ENCODE measurements at regions not wholly inside any gene's neighbourhood (a gene's known extent, or its start where the extent isn't known, plus 50 kb on each side); places are given as distances from the start of the nearest gene placed in this dataset.
"Not testable (repeated sequence)": the region's sequence is repeated elsewhere in the genome, so short reads cannot be mapped to it uniquely, and the experiment has no call there.

DNA sequence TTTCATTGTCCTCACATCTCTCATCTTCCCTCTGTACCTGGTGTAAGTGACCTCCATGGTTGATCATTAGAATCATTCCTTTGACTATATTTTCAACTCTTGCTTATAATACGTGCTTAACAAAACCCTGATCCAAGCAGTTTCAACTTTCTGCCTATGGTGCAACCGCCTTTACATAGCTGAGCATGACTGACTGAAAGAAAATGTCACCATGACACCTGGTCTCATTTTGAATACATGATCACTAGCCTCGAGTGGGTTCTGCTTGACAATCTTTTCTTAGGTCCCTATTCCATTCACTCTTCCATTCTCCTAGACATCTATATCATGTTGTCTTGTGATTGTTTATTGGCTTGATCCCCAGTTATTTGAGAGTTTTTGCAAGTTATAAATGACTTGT is 78.9 kb upstream of the STAM2 start:
- H3K4me3 ChIP-seq = no peak overlapping the region
- no peaks in the 10 kb centered on the region for H3K9me3 ChIP-seq (replicated peaks)
- no peaks in the 10 kb centered on the region for H3K36me3 ChIP-seq
- intact Hi-C loops (cut with micrococcal nuclease) = no loop called here
- no peak overlapping the region for H3K27ac ChIP-seq (replicated peaks)
- peaks cover 22% of the 10 kb centered on the region for H3K27me3 ChIP-seq (ENCODE audit: low read depth)
- TF ChIP-seq, protein P1, sequence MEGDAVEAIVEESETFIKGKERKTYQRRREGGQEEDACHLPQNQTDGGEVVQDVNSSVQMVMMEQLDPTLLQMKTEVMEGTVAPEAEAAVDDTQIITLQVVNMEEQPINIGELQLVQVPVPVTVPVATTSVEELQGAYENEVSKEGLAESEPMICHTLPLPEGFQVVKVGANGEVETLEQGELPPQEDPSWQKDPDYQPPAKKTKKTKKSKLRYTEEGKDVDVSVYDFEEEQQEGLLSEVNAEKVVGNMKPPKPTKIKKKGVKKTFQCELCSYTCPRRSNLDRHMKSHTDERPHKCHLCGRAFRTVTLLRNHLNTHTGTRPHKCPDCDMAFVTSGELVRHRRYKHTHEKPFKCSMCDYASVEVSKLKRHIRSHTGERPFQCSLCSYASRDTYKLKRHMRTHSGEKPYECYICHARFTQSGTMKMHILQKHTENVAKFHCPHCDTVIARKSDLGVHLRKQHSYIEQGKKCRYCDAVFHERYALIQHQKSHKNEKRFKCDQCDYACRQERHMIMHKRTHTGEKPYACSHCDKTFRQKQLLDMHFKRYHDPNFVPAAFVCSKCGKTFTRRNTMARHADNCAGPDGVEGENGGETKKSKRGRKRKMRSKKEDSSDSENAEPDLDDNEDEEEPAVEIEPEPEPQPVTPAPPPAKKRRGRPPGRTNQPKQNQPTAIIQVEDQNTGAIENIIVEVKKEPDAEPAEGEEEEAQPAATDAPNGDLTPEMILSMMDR (IDR thresholded peaks at IDR 0.05; ENCODE audit: borderline replicate concordance) = no peak
- no peaks in the 10 kb centered on the region for H3K4me1 ChIP-seq
- DNase-seq = no peak

DNA sequence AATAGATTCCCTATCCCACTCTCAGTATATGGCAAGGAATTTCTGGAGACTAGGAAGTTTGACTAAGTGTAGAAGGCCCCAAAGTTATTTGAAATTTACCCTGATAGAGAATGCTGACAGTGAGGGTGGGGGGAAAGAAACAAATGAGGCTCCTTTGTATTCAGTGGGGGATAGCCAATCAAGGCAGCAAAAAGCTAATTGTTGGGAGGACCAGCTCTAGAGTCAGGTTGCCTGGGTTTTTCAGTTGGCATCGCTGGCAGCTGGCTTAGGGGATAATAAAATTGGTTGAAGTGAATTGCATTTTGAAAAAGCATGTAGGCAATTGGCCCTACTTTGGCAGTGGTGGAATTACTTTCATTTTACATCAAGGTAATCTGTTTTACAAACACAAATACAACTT is 79.4 kb upstream of the STAM2 start:
- TF ChIP-seq, protein P1 (IDR thresholded peaks at IDR 0.05; ENCODE audit: borderline replicate concordance) = no peak
- H3K4me3 ChIP-seq = no peak overlapping the region
- H3K36me3 ChIP-seq = no peaks in the 10 kb centered on the region
- no peak for DNase-seq
- H3K9me3 ChIP-seq (replicated peaks) = no peaks in the 10 kb centered on the region
- intact Hi-C loops (cut with micrococcal nuclease) = no loop called here
- no peaks in the 10 kb centered on the region for H3K4me1 ChIP-seq
- H3K27ac ChIP-seq (replicated peaks) = no peak overlapping the region
- H3K27me3 ChIP-seq (ENCODE audit: low read depth) = peaks cover 22% of the 10 kb centered on the region

DNA sequence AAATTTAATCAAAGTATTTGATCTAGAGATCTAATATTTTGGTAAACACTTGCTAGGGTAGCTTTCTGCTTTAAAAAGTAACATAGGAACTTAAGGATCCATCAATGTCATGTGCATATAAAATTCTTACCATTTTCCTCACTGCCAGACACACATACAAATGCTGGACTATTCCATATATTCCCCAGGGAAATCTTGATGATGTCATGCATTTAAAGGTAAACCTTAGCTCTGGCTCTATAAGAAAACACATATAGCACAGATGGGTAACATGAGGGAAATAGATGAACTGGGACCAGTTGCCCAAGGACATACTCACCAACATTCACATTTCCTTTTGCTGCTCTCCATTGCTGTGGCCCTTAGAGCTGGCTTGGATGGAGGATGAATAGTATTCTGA is 79.1 kb upstream of the FMNL2 start:
- no peaks in the 10 kb centered on the region for H3K36me3 ChIP-seq
- TF ChIP-seq, protein P1 (IDR thresholded peaks at IDR 0.05; ENCODE audit: borderline replicate concordance) = no peak
- intact Hi-C loops (cut with micrococcal nuclease) = no loop called here
- H3K27ac ChIP-seq (replicated peaks) = no peak overlapping the region
- no peaks in the 10 kb centered on the region for H3K4me1 ChIP-seq
- peaks cover 3% of the 10 kb centered on the region for H3K9me3 ChIP-seq (replicated peaks)
- no peak overlapping the region for H3K4me3 ChIP-seq
- no peak for DNase-seq
- H3K27me3 ChIP-seq (ENCODE audit: low read depth) = peaks cover 14% of the 10 kb centered on the region

DNA sequence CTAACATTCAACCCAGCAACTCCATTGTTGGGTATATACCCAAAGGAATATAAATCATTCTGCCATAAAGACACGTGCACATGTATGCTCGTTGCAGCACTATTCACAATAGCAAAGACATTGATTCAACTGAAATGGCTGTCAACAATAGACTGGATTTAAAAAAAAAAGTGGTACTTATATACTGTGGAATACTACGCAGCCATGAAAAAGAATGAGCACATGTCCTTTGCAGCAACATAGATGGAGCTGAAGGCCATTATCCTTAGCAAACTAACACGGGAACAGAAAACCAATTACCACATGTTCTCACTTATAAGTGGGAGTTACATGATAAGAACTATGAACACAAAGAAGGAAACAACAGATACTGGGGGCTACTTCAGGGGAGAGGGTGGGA is 74.0 kb upstream of the FMNL2 start:
- TF ChIP-seq, protein P1 (IDR thresholded peaks at IDR 0.05; ENCODE audit: borderline replicate concordance) = no peak
- intact Hi-C loops (cut with micrococcal nuclease) = no loop called here
- DNase-seq = no peak
- no peaks in the 10 kb centered on the region for H3K4me1 ChIP-seq
- H3K36me3 ChIP-seq = no peaks in the 10 kb centered on the region
- H3K9me3 ChIP-seq (replicated peaks) = peaks cover 7% of the 10 kb centered on the region
- no peaks in the 10 kb centered on the region for H3K27me3 ChIP-seq (ENCODE audit: low read depth)
- H3K4me3 ChIP-seq = no peak overlapping the region
- no peak overlapping the region for H3K27ac ChIP-seq (replicated peaks)

DNA sequence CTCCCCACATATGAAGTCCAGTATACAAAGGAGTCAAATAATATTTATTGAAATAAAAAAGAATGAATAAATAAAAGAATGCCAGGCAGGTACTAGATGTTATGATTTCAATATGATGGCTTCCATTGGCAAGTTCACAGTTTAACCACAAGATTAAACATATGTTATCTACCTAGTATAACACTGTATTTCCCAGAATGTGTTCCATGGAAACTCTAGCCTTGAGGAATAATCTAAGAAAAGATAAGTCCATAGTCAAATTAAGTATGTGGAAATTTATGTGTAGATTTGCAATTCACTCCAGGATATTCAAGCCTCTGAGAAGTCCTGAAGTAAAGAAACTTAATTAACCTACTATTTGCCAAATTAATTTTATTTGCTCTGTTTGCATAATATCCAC is 71.1 kb upstream of the FMNL2 start:
- intact Hi-C loops (cut with micrococcal nuclease) = no loop called here

DNA sequence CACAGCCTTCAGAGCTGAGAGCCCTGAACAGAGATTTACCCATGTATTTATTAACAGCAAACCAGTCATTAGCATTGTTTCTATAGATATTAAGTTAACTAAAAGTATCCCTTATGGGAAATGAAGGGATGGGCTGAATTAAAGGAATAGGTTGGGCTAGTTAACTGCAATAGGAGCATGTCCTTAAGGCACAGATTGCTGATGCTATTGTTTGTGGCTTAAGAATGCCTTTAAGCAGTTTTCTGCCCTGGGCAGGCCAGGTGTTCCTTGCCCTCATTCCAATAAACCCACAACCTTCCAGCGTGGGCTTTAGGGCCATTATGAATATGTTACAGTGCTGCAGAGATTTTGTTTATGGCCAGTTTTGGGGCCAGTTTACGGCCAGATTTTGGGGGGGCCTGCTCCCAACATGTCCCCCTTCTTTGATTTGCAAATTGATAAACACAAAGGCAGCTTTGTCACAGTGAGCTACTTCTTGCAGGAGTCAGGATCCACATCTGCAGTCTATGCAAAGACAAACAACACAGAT is 61.2 kb upstream of the FMNL2 start:
- H3K27ac ChIP-seq (replicated peaks); H3K27me3 ChIP-seq (ENCODE audit: low read depth); H3K4me1 ChIP-seq; DNase-seq; H3K4me3 ChIP-seq; intact Hi-C loops (cut with micrococcal nuclease); H3K36me3 ChIP-seq: not testable (repeated sequence)
- H3K9me3 ChIP-seq (replicated peaks) = peaks cover 47% of the 10 kb centered on the region

More for the DNA sequence above, 71.1 kb upstream of the FMNL2 start:
- no peak overlapping the region for H3K27ac ChIP-seq (replicated peaks)
- no peaks in the 10 kb centered on the region for H3K27me3 ChIP-seq (ENCODE audit: low read depth)
- peaks cover 20% of the 10 kb centered on the region for H3K9me3 ChIP-seq (replicated peaks)
- no peaks in the 10 kb centered on the region for H3K4me1 ChIP-seq
- H3K36me3 ChIP-seq = no peaks in the 10 kb centered on the region
- H3K4me3 ChIP-seq = no peak overlapping the region
- no peak for DNase-seq
- TF ChIP-seq, protein P1 (IDR thresholded peaks at IDR 0.05; ENCODE audit: borderline replicate concordance) = no peak

DNA sequence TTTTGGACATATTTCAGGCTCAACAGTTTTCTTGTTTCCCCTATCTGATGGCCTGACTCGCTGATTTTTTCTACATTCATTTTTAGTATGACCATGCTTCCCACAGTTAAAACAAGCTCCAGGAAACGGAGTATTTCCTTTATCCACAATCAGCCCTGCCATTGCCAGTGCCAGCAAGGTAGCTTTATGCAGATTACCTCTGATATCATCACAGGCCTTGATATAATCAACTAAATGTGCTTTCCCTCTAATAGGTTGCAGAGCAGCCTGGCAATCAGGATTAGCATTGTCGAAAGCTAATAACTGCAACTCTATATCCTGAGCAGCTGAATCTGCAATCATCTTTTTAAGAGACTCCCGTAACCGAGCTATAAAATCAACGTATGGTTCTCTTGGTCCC is 57.1 kb upstream of the FMNL2 start:
- DNase-seq; H3K36me3 ChIP-seq; intact Hi-C loops (cut with micrococcal nuclease); H3K4me3 ChIP-seq; H3K4me1 ChIP-seq; H3K27ac ChIP-seq (replicated peaks); H3K27me3 ChIP-seq (ENCODE audit: low read depth): not testable (repeated sequence)
- peaks cover 30% of the 10 kb centered on the region for H3K9me3 ChIP-seq (replicated peaks)
